ENCODE measurements at regions not wholly inside any gene's neighbourhood (a gene's known extent, or its start where the extent isn't known, plus 50 kb on each side); places are given as distances from the start of the nearest gene placed in this dataset.

DNA sequence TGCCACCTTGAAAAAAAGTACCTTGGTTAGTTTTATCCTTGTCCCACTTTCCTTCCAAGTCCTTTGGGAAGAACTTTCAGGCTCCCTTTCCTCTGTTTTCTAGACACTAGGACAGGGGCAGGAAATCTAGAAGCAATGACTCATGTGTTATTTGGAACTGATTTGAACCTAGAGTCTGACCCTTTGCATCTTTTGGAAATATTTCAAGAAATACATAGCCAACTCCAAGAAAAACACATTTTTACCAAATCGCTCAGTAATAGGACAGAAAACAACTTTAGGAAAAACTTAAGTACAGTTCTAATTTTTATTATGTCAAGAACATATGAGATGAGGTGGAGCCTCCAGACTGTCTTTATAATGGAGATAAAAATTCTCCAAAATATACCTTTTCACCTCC is 292.4 kb downstream of the PTBP2 start:
- H3K27ac ChIP-seq, result no peak overlapping the region
- intact Hi-C loops (cut with DNase I), result no loop called here
- DNase-seq, result no peak
- no peaks in the 10 kb centered on the region for H3K27me3 ChIP-seq (ENCODE audit: low read depth)
- no peak for ATAC-seq
- H3K36me3 ChIP-seq, result no peaks in the 10 kb centered on the region
- no peak overlapping the region for H3K4me3 ChIP-seq
- TF ChIP-seq, protein P1, sequence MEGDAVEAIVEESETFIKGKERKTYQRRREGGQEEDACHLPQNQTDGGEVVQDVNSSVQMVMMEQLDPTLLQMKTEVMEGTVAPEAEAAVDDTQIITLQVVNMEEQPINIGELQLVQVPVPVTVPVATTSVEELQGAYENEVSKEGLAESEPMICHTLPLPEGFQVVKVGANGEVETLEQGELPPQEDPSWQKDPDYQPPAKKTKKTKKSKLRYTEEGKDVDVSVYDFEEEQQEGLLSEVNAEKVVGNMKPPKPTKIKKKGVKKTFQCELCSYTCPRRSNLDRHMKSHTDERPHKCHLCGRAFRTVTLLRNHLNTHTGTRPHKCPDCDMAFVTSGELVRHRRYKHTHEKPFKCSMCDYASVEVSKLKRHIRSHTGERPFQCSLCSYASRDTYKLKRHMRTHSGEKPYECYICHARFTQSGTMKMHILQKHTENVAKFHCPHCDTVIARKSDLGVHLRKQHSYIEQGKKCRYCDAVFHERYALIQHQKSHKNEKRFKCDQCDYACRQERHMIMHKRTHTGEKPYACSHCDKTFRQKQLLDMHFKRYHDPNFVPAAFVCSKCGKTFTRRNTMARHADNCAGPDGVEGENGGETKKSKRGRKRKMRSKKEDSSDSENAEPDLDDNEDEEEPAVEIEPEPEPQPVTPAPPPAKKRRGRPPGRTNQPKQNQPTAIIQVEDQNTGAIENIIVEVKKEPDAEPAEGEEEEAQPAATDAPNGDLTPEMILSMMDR (IDR thresholded peaks at IDR 0.05), result no peak
- H3K4me1 ChIP-seq, result no peaks in the 10 kb centered on the region
- H3K9me3 ChIP-seq, result no peaks in the 10 kb centered on the region

DNA sequence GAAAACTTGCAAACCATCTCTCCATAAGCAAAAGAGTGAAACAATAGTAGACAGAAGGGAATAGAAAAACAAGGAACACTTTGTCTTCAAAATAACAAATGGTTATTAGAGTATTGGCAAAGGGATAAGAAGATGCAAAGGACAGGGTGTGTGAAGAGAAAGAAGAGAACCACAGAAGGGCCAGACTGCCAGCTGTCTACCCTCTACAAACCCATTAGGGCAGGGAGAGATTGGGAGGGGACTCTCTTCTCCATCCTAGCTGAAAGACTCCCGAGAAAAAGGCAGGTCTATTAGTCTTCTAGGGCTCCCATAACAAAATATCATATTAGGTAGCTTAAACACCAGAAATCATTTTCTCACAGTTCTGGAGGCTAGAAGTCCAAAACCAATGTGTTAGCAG is 292.8 kb downstream of the PTBP2 start:
- no peak overlapping the region for H3K27ac ChIP-seq
- ATAC-seq (no peak), DNase-seq (no peak)
- no peak overlapping the region for H3K4me3 ChIP-seq
- H3K36me3 ChIP-seq, result no peaks in the 10 kb centered on the region
- TF ChIP-seq, protein P1 (IDR thresholded peaks at IDR 0.05), result no peak
- no peaks in the 10 kb centered on the region for H3K4me1 ChIP-seq
- no peaks in the 10 kb centered on the region for H3K9me3 ChIP-seq
- no peaks in the 10 kb centered on the region for H3K27me3 ChIP-seq (ENCODE audit: low read depth)
- intact Hi-C loops (cut with DNase I), result no loop called here

DNA sequence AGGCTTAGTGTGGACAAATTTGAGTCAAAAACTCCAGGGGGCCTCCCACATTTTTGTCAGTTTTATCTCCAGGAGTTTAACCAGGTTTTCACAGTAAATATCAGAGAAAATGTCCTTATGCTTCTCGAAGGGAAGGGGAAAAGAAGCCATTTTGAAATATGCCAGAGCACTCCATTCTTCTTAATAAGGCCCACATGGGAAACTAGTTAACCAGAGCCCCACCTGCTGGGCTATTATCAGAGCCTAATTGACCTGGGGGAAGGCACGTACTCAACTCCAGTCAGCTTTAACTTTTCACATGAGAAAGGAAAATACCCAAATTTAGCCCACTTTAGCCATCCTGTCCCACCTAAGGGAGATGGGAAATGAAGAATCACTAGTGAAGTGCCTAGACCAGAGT is 296.3 kb downstream of the PTBP2 start:
- no peaks in the 10 kb centered on the region for H3K9me3 ChIP-seq
- TF ChIP-seq, protein P1 (IDR thresholded peaks at IDR 0.05), result no peak
- H3K4me1 ChIP-seq, result no peaks in the 10 kb centered on the region
- H3K27me3 ChIP-seq (ENCODE audit: low read depth), result no peaks in the 10 kb centered on the region
- intact Hi-C loops (cut with DNase I), result no loop called here
- no peak for DNase-seq
- no peak for ATAC-seq
- no peak overlapping the region for H3K4me3 ChIP-seq
- no peaks in the 10 kb centered on the region for H3K36me3 ChIP-seq
- H3K27ac ChIP-seq, result no peak overlapping the region

Measured in lower lobe of right lung (tissue), 2 donors.